HepG2 (cell line): ENCODE measurements at regions not wholly inside any gene's neighbourhood (a gene's known extent, or its start where the extent isn't known, plus 50 kb on each side); places are given as distances from the start of the nearest gene placed in this dataset.

Source experiments
- ATAC-seq: fragments of 200-7000 bp; cut with Tn5 transposase; 3 replicates; pipeline ENCODE4 v1.9.1; 2020; ENCODE audit warnings: mild to moderate bottlenecking, moderate library complexity
- BruUV-seq: library from RNA; stranded (reverse); fragments of 400-500 nt; replicated peaks from 2 replicates; lab custom pipeline; 2021; lab: Mats Ljungman, UMichigan
- CTCF ChIA-PET: fragments of 300-600 bp; formaldehyde crosslinking; extraction: SDS; loops from one replicate; lab custom pipeline; 2021; ENCODE audit warnings: low total read pairs, inconsistent platforms, low intra/inter-chr PET ratio; lab: Yijun Ruan, JAX
- POLR2A ChIA-PET: fragments of 350-600 bp; sonication (Branson Sonifier 250); formaldehyde crosslinking; loops from one replicate; lab custom pipeline; 2020; ENCODE audit warnings: antibody characterized with exemption, inconsistent platforms; lab: Yijun Ruan, JAX
- DNase-seq: peaks from one replicate; pipeline ENCODE4 v3.0.0-alpha.2; 2015; ENCODE audit warnings: low spot score
- FAIRE-seq: peaks from 3 replicates; lab custom pipeline; 2011; peaks lifted over from hg19 to GRCh38; lab: Jason Lieb, UNC
- H2AFZ ChIP-seq: one replicate; pipeline ENCODE4 v1.6.1; 2011; ENCODE audit warnings: low read length, inconsistent platforms
- H3K27ac ChIP-seq: fragments of 300-600 bp; 3 replicates; pipeline ENCODE4 v1.8.0; 2011; ENCODE audit warnings: mixed run types, mild to moderate bottlenecking, mixed read lengths, low read length, inconsistent platforms; ENCODE audit not compliant: insufficient read depth; ENCODE audit errors: extremely low read length
- H3K27me3 ChIP-seq, 2 experiments: fragments of 200-600 bp in 1 of 2; 2 replicates in 1 of 2; 3 replicates in 1 of 2; pipeline versions ENCODE4 v1.6.0 to v1.8.0; 2011; ENCODE audit warnings: low read length in 2 of 2, mild to moderate bottlenecking in 2 of 2, moderate library complexity in 2 of 2, inconsistent platforms in 1 of 2; ENCODE audit not compliant: insufficient read depth in 2 of 2, control insufficient read depth in 1 of 2
- H3K36me3 ChIP-seq, 2 experiments: fragments of 200-600 bp in 1 of 2; replicated peaks in 1 of 2; 2 replicates in 1 of 2; 3 replicates in 1 of 2; pipeline versions ENCODE4 v1.5.1 to v1.8.0; 2011; ENCODE audit warnings: low read length in 2 of 2, inconsistent platforms in 1 of 2; ENCODE audit not compliant: insufficient read depth in 2 of 2, control insufficient read depth in 1 of 2
- H3K4me1 ChIP-seq: 2 replicates; pipeline ENCODE4 v1.5.1; 2012; ENCODE audit warnings: low read length, inconsistent platforms; ENCODE audit not compliant: insufficient read depth
- H3K4me2 ChIP-seq: 2 replicates; pipeline ENCODE4 v1.6.0; 2011; ENCODE audit warnings: low read depth, low read length, inconsistent platforms
- H3K4me3 ChIP-seq, 3 experiments: fragments of 200-600 bp in 1 of 3; sonication (generic), shearing (Covaris generic) in 1 of 3; replicated peaks in 1 of 3; 2 replicates each; pipeline ENCODE4 v1.5.1; 2011 to 2016; ENCODE audit warnings: low read length in 3 of 3, inconsistent platforms in 2 of 3, low read depth in 2 of 3, mild to moderate bottlenecking in 2 of 3, control low read depth in 1 of 3, mixed read lengths in 1 of 3; ENCODE audit not compliant: insufficient read depth in 1 of 3
- H3K79me2 ChIP-seq: one replicate; pipeline ENCODE4 v1.6.1; 2011; ENCODE audit warnings: low read length, inconsistent platforms; ENCODE audit not compliant: insufficient read depth
- H3K9ac ChIP-seq: 2 replicates; pipeline ENCODE4 v1.6.0; 2011; ENCODE audit warnings: mild to moderate bottlenecking, low read depth, low read length, inconsistent platforms; ENCODE audit not compliant: insufficient read depth
- H3K9me3 ChIP-seq: 2 replicates; pipeline ENCODE4 v1.5.1; 2012; ENCODE audit warnings: mild to moderate bottlenecking, low read length
- H4K20me1 ChIP-seq: 2 replicates; pipeline ENCODE4 v1.6.0; 2011; ENCODE audit warnings: inconsistent platforms, mild to moderate bottlenecking, low read length, moderate library complexity; ENCODE audit not compliant: insufficient read depth
- EP300 ChIP-seq, 3 experiments: sonication (generic) in 1 of 3; formaldehyde crosslinking in 1 of 3; IDR thresholded peaks; 2 replicates each; pipeline versions ENCODE4 v1.5.1 to v1.6.1; 2011 to 2020; ENCODE audit warnings: low read depth in 2 of 3, low read length in 2 of 3, borderline replicate concordance in 1 of 3, improper control_type of control experiment in 1 of 3, mild to moderate bottlenecking in 1 of 3, missing genetic modification reagents in 1 of 3, moderate library complexity in 1 of 3
- GATA4 ChIP-seq: sonication (generic); IDR thresholded peaks from 2 replicates; pipeline ENCODE4 v1.6.1; 2016; ENCODE audit warnings: antibody characterized with exemption, low read depth, borderline replicate concordance
- GTF3A ChIP-seq: sonication (generic); formaldehyde crosslinking; conservative IDR thresholded peaks from 2 replicates; pipeline ENCODE4 v1.4.0; 2020; ENCODE audit warnings: mild to moderate bottlenecking, missing genetic modification reagents
- SIX1 ChIP-seq: sonication (generic); formaldehyde crosslinking; IDR thresholded peaks from 2 replicates; pipeline ENCODE4 v1.4.0; 2020; ENCODE audit warnings: missing genetic modification reagents, borderline replicate concordance
- SMYD3 ChIP-seq: sonication (generic); formaldehyde crosslinking; IDR thresholded peaks from 2 replicates; pipeline ENCODE4 v1.8.1; 2023; ENCODE audit warnings: mild to moderate bottlenecking, missing genetic modification reagents
- TAF15 ChIP-seq: fragments of 200-400 bp; formaldehyde crosslinking; IDR thresholded peaks from one replicate; pipeline ENCODE4 v1.6.1; 2018; ENCODE audit warnings: mild to moderate bottlenecking, low read depth, low read length; ENCODE audit not compliant: poor library complexity, severe bottlenecking
- TOE1 ChIP-seq: sonication (generic); formaldehyde crosslinking; IDR thresholded peaks from 2 replicates; pipeline ENCODE4 v1.4.0; 2020; ENCODE audit warnings: mild to moderate bottlenecking, missing genetic modification reagents
- ZNF484 ChIP-seq: sonication (generic); formaldehyde crosslinking; IDR thresholded peaks from 2 replicates; pipeline ENCODE4 v1.5.1; 2020; ENCODE audit warnings: mild to moderate bottlenecking, low read depth, missing genetic modification reagents, borderline replicate concordance
- ZNF747 ChIP-seq: sonication (generic); formaldehyde crosslinking; IDR thresholded peaks from 2 replicates; pipeline ENCODE4 v1.8.1; 2023; ENCODE audit warnings: missing genetic modification reagents, mild to moderate bottlenecking, borderline replicate concordance
- in situ Hi-C: cut with HindIII; loops from 2 replicates; pipeline ENCODE4 v1.10.0; 2017; ENCODE audit warnings: low pct_unique_long_range_greater_than_20kb; ENCODE audit not compliant: extremely low pct_ligation_motif_present
- intact Hi-C: fragments of 100-400 bp; cut with micrococcal nuclease; formaldehyde crosslinking; loops from one replicate; pipeline ENCODE4 v1.10.0; 2022; ENCODE audit not compliant: unreplicated experiment
- TF ChIP-seq, protein P1 (sequence below): sonication (generic); formaldehyde crosslinking; IDR thresholded peaks from 2 replicates; pipeline ENCODE4 v1.5.1; 2020; ENCODE audit warnings: mild to moderate bottlenecking, missing genetic modification reagents, moderate library complexity
- TF ChIP-seq, protein P2 (sequence below): fragments of 450-650 bp; IDR thresholded peaks from 2 replicates; pipeline ENCODE4 v1.6.1; 2016
- TF ChIP-seq, protein P3 (sequence below): sonication (generic); formaldehyde crosslinking; IDR thresholded peaks from 2 replicates; pipeline ENCODE4 v1.8.0; 2022; ENCODE audit warnings: low read depth, missing genetic modification reagents

DNA sequence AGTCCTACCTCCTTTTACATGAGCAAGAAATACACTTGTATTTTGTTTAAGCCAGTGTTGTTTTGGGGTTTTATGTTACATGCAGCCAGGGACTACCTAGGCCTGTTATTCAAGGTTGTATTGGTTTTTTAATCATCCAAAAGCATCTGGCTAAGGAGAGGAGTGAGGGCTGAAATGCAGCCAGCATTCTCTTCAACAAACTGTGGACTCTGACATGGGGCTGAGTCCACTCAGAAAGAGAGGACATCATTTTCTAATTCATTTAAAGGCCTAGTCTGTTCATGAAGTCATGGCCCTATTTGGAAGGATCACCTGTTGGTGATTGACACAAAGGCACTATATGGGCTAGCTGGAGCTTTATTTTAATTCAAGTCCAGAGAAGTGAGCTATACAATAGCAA is 190.4 kb downstream of the TTLL7 start:
- H4K20me1 ChIP-seq: no peaks in the 10 kb centered on the region
- TF ChIP-seq ZNF484 (no peak), SMYD3 (CRISPR knock-in tag) (no peak), ZNF747 (CRISPR knock-in tag) (no peak), TAF15 (no peak), GATA4 (no peak), SIX1 (CRISPR knock-in tag) (no peak), EP300 (IDR thresholded peaks at IDR 0.05; ENCODE audit: low read depth in 2 of 2, low read length in 2 of 2) (no peak), EP300 (CRISPR knock-in tag; IDR thresholded peaks at IDR 0.05; ENCODE audit: borderline replicate concordance) (no peak), TOE1 (CRISPR knock-in tag) (no peak), GTF3A (CRISPR knock-in tag) (no peak)
- TF ChIP-seq, protein P1, sequence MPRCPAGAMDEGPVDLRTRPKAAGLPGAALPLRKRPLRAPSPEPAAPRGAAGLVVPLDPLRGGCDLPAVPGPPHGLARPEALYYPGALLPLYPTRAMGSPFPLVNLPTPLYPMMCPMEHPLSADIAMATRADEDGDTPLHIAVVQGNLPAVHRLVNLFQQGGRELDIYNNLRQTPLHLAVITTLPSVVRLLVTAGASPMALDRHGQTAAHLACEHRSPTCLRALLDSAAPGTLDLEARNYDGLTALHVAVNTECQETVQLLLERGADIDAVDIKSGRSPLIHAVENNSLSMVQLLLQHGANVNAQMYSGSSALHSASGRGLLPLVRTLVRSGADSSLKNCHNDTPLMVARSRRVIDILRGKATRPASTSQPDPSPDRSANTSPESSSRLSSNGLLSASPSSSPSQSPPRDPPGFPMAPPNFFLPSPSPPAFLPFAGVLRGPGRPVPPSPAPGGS (CRISPR knock-in tag): no peak
- TF ChIP-seq, protein P2, sequence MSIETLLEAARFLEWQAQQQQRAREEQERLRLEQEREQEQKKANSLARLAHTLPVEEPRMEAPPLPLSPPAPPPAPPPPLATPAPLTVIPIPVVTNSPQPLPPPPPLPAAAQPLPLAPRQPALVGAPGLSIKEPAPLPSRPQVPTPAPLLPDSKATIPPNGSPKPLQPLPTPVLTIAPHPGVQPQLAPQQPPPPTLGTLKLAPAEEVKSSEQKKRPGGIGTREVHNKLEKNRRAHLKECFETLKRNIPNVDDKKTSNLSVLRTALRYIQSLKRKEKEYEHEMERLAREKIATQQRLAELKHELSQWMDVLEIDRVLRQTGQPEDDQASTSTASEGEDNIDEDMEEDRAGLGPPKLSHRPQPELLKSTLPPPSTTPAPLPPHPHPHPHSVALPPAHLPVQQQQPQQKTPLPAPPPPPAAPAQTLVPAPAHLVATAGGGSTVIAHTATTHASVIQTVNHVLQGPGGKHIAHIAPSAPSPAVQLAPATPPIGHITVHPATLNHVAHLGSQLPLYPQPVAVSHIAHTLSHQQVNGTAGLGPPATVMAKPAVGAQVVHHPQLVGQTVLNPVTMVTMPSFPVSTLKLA: no peak
- TF ChIP-seq, protein P3, sequence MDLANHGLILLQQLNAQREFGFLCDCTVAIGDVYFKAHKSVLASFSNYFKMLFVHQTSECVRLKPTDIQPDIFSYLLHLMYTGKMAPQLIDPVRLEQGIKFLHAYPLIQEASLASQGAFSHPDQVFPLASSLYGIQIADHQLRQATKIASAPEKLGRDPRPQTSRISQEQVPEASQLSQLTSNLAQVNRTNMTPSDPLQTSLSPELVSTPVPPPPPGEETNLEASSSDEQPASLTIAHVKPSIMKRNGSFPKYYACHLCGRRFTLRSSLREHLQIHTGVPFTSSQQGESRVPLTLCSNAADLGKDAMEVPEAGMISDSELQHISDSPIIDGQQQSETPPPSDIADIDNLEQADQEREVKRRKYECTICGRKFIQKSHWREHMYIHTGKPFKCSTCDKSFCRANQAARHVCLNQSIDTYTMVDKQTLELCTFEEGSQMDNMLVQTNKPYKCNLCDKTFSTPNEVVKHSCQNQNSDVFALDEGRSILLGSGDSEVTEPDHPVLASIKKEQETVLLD (CRISPR knock-in tag): no peak
- TF ChIP-seq, all 625 proteins: peak for 0
- H3K27ac ChIP-seq: no peak overlapping the region
- intact Hi-C loops: no loop called here
- H3K27me3 ChIP-seq: no peaks in the 10 kb centered on the region
- peaks cover 23% of the 10 kb centered on the region; the same call in 1 of the 2 replicates for H3K9me3 ChIP-seq
- ChIA-PET CTCF (no interaction called here), POLR2A (no interaction called here)
- H3K4me1 ChIP-seq: no peaks in the 10 kb centered on the region
- H3K4me3 ChIP-seq: no peak overlapping the region
- in situ Hi-C loops: no loop called here
- no peaks in the 10 kb centered on the region for H3K79me2 ChIP-seq
- ATAC-seq (no peak), DNase-seq (no peak), FAIRE-seq (no peak)
- no peak overlapping the region for H2AFZ ChIP-seq
- no peak overlapping the region for H3K4me2 ChIP-seq
- no TSS peak for BruUV-seq
- no peak overlapping the region for H3K9ac ChIP-seq
- H3K36me3 ChIP-seq: no peaks in the 10 kb centered on the region
